HFFc6 (cell line): ENCODE measurements at regions not wholly inside any gene's neighbourhood (a gene's known extent, or its start where the extent isn't known, plus 50 kb on each side); places are given as distances from the start of the nearest gene placed in this dataset.

Experiments used
- DNase-seq: peaks from one replicate; pipeline ENCODE4 v3.0.0-alpha.2; 2018
- H3K27ac Mint-ChIP-seq: 2 replicates; pipeline ENCODE4 v1.8.0; 2020; ENCODE audit warnings: mild to moderate bottlenecking, mixed read lengths
- H3K27me3 Mint-ChIP-seq: 2 replicates; pipeline ENCODE4 v1.8.0; 2021; ENCODE audit warnings: mild to moderate bottlenecking, moderate library complexity, mixed read lengths; ENCODE audit not compliant: insufficient read depth
- H3K36me3 Mint-ChIP-seq: 2 replicates; pipeline ENCODE4 v1.8.0; 2021; ENCODE audit warnings: low read depth, mixed read lengths
- H3K4me1 Mint-ChIP-seq: 2 replicates; pipeline ENCODE4 v1.8.0; 2020; ENCODE audit warnings: low read depth, mixed read lengths
- H3K4me3 Mint-ChIP-seq: 2 replicates; pipeline ENCODE4 v1.8.0; 2020; ENCODE audit warnings: mild to moderate bottlenecking, moderate library complexity, mixed read lengths
- H3K9me3 Mint-ChIP-seq: 2 replicates; pipeline ENCODE4 v1.8.0; 2020; ENCODE audit warnings: mild to moderate bottlenecking, mixed read lengths
- TF ChIP-seq, protein P1 (sequence below): fragments of 200-600 bp; sonication (generic); IDR thresholded peaks from 2 replicates; pipeline ENCODE4 v1.5.0; 2021; ENCODE audit warnings: antibody characterized with exemption, mild to moderate bottlenecking

DNA sequence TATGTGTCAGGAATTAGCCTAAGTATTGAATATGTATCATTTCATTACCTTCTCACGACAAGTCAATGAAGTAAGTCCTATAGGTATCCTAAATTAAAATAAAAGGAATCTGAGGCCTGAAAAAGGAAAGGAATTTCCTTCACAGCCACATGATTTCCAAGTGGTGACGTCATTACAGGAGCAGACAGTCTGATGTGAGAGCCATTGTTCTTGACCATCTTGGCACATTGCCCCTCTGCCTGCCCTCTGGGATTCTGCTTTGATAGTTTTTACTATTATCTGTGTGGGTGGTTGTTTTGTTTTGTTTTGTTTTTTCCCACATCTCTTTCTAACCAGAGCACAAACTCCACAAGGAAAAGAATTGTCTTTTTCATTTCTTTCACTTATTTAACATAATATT, 219.8 kb upstream of the UFL1 start:
- Mint-ChIP-seq H3K27me3 (no peaks in the 10 kb centered on the region), H3K27ac (no peak overlapping the region), H3K4me3 (no peak overlapping the region), H3K4me1 (no peaks in the 10 kb centered on the region), H3K9me3 (peaks cover 20% of the 10 kb centered on the region), H3K36me3 (no peaks in the 10 kb centered on the region)
- TF ChIP-seq, protein P1, sequence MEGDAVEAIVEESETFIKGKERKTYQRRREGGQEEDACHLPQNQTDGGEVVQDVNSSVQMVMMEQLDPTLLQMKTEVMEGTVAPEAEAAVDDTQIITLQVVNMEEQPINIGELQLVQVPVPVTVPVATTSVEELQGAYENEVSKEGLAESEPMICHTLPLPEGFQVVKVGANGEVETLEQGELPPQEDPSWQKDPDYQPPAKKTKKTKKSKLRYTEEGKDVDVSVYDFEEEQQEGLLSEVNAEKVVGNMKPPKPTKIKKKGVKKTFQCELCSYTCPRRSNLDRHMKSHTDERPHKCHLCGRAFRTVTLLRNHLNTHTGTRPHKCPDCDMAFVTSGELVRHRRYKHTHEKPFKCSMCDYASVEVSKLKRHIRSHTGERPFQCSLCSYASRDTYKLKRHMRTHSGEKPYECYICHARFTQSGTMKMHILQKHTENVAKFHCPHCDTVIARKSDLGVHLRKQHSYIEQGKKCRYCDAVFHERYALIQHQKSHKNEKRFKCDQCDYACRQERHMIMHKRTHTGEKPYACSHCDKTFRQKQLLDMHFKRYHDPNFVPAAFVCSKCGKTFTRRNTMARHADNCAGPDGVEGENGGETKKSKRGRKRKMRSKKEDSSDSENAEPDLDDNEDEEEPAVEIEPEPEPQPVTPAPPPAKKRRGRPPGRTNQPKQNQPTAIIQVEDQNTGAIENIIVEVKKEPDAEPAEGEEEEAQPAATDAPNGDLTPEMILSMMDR, result no peak
- DNase-seq, result no peak

DNA sequence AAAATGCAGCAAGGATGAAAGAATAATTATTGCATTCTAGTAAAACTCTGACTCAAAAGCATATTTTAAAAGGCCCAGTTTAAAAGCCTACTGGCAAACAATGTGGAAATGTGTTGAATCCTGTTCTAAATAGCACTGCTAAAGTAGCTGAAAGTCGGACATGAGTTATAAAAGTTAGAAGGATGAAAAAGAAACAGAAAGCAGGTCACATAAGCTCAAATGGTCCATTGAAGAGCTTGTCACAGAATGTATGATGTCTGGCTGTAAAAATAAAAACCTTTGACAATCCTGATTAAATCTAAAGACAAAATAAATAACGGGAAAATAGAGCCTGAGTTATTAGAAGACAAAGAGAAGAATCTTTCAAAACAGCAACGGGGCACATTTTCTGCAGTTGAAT, 218.6 kb upstream of the UFL1 start:
- Mint-ChIP-seq H3K27ac (no peak overlapping the region), H3K4me1 (no peaks in the 10 kb centered on the region), H3K9me3 (peaks cover 23% of the 10 kb centered on the region), H3K4me3 (no peak overlapping the region), H3K27me3 (no peaks in the 10 kb centered on the region), H3K36me3 (no peaks in the 10 kb centered on the region)
- TF ChIP-seq, protein P1, result no peak
- DNase-seq, result no peak

DNA sequence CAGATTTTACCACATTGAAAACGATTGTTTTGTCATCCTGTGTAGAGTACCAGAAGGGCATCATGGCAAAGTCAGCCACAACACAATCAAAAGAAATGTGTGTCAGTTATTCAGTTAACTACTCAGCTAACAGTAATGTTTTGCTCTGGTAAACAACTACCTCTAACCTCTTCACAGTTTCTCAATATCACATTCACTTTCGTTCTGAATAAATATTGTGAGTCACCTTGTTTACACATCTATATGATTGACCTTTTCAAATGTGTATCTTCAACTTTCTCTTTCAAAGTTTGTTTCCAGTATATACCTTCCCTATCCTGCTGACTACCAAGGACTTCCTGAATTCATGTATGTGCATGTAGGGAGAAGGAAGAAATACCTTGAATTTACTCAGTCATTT, 216.6 kb upstream of the UFL1 start:
- TF ChIP-seq, protein P1, result no peak
- Mint-ChIP-seq H3K9me3 (peaks cover 31% of the 10 kb centered on the region), H3K4me3 (no peak overlapping the region), H3K4me1 (no peaks in the 10 kb centered on the region), H3K27me3 (no peaks in the 10 kb centered on the region), H3K36me3 (no peaks in the 10 kb centered on the region), H3K27ac (no peak overlapping the region)
- DNase-seq, result no peak

DNA sequence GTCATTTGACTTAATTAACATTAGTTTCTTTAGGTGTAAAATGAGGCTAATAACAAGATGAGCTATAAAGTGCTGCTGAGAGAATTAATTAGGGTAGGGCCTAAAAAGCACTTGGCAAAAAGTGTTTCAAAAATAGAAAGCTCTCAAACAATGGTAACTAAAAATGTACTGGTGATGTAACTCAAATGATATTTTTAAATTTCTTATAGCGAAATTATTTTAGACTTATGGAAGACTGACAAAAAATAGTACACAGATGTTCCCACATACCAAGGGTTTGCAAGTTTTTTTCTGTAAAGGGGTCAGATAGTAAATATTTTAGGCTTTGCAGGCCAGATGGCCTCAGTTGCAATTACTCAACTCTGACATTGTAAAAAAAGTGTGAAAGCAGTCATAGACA, 190.7 kb upstream of the UFL1 start:
- Mint-ChIP-seq H3K27ac (no peak overlapping the region), H3K27me3 (no peaks in the 10 kb centered on the region), H3K36me3 (no peaks in the 10 kb centered on the region; the same call in 1 of the 2 replicates), H3K4me1 (no peaks in the 10 kb centered on the region), H3K4me3 (no peak overlapping the region), H3K9me3 (peaks cover 28% of the 10 kb centered on the region)
- DNase-seq, result no peak
- TF ChIP-seq, protein P1, result no peak

DNA sequence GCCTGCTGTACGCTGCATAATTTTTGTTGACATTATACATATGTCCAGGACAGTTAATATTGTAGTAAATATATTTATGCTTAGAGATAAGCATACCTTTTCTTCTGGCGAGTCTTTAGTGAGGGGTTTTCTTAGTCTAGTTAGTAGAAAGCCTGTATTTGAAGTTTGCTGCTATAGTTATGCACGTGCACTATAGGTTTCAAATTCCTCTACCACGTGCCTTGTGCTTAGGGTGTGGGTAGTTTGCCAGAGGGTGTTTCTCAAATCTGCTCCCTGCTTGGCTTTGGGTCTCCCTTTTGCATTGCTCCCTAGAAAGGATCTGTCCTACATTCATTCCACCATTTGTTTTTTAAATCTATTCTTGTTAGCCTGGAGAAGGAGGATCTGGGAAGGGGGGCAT, 181.4 kb upstream of the UFL1 start:
- Mint-ChIP-seq H3K27me3 (no peaks in the 10 kb centered on the region), H3K4me3 (no peak overlapping the region), H3K36me3 (no peaks in the 10 kb centered on the region), H3K4me1 (no peaks in the 10 kb centered on the region), H3K27ac (no peak overlapping the region), H3K9me3 (peaks cover 30% of the 10 kb centered on the region)
- TF ChIP-seq, protein P1, result no peak
- DNase-seq, result no peak

DNA sequence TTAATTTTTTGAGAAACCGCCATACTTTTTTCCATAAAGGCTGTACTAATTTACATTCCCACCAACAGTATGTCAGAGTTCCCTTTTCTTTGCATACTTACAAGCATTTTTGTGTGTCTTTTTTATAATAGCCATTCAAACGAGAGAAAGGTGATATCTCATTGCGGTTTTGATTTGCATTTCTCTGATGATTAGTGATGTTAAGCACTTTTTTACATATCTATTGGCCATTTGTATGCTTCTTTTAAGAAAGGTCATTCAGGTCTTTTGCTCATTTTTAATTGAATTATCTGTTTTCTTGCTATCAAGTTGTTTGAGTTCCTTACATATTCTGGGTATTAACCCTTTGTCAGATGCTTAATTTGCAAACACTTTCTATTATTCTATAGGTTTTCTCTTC, 176.1 kb upstream of the UFL1 start:
- Mint-ChIP-seq H3K27me3 (no peaks in the 10 kb centered on the region), H3K36me3 (no peaks in the 10 kb centered on the region), H3K9me3 (peaks cover 40% of the 10 kb centered on the region), H3K4me1 (no peaks in the 10 kb centered on the region), H3K4me3 (no peak overlapping the region), H3K27ac (no peak overlapping the region)
- DNase-seq, result no peak
- TF ChIP-seq, protein P1, result no peak
